Kidney epithelial cell (primary cell): ENCODE measurements at regions not wholly inside any gene's neighbourhood (a gene's known extent, or its start where the extent isn't known, plus 50 kb on each side); places are given as distances from the start of the nearest gene placed in this dataset.

Experiments
- DNase-seq: peaks from one replicate; pipeline ENCODE4 v3.0.0-alpha.2; 2010; ENCODE audit warnings: low read depth
- H3K27me3 ChIP-seq: 2 replicates; pipeline ENCODE4 v1.6.0; 2011; ENCODE audit warnings: low read length; ENCODE audit not compliant: control insufficient read depth, insufficient read depth
- H3K36me3 ChIP-seq: 2 replicates; pipeline ENCODE4 v1.5.1; 2011; ENCODE audit warnings: low read length; ENCODE audit not compliant: control insufficient read depth, insufficient read depth
- H3K4me3 ChIP-seq: 2 replicates; pipeline ENCODE4 v1.5.1; 2011; ENCODE audit warnings: low read depth, mild to moderate bottlenecking, control low read depth, low read length
- CTCF ChIP-seq: IDR thresholded peaks from 2 replicates; pipeline ENCODE4 v1.5.1; 2011; ENCODE audit warnings: mild to moderate bottlenecking, moderate library complexity, low read length, control low read depth, inconsistent platforms; ENCODE audit not compliant: insufficient read depth, poor library complexity, severe bottlenecking

DNA sequence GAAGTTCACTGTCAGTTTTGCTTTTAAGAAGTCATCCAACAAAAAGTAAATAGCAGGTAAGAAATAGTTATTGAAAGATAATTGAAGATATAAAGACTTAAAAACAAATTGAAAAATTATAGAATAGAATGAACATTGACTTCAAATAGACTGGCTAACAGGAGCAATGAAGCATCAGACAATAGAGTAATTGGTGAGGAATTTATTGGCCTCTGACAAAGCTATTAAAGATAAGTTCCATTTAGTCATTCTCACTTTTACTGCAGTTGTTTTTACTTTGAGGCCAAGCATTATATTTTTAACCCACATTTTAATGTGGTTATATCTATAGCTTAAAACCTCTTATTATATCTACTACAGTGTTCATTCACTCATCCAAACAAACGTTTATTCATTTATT lies 228.8 kb upstream of the ADGRL2 start:
- H3K36me3 ChIP-seq, result no peaks in the 10 kb centered on the region
- no peak overlapping the region for H3K4me3 ChIP-seq
- H3K27me3 ChIP-seq, result no peaks in the 10 kb centered on the region
- no peak for DNase-seq
- no peak for TF ChIP-seq CTCF

GRCh38 chr1:81569761-81570160 lies 231.0 kb upstream of the ADGRL2 start:
- Histone ChIP-seq H3K4me3 (no peak overlapping the region), H3K36me3 (no peaks in the 10 kb centered on the region), H3K27me3 (no peaks in the 10 kb centered on the region)
- DNase-seq, result no peak
- TF ChIP-seq CTCF, result no peak

GRCh38 chr1:81563632-81564031 lies 237.1 kb upstream of the ADGRL2 start:
- H3K36me3 ChIP-seq, result no peaks in the 10 kb centered on the region
- TF ChIP-seq CTCF, result no peak
- no peak overlapping the region for H3K4me3 ChIP-seq
- H3K27me3 ChIP-seq, result no peaks in the 10 kb centered on the region
- no peak for DNase-seq

GRCh38 chr1:81562934-81563333 lies 237.8 kb upstream of the ADGRL2 start:
- no peak for DNase-seq
- no peaks in the 10 kb centered on the region for H3K27me3 ChIP-seq
- H3K4me3 ChIP-seq, result no peak overlapping the region
- no peak for TF ChIP-seq CTCF
- no peaks in the 10 kb centered on the region for H3K36me3 ChIP-seq

- no peak for TF ChIP-seq CTCF
Observed at GRCh38 chr1:81560629-81561028, 240.1 kb upstream of the ADGRL2 start.

DNA sequence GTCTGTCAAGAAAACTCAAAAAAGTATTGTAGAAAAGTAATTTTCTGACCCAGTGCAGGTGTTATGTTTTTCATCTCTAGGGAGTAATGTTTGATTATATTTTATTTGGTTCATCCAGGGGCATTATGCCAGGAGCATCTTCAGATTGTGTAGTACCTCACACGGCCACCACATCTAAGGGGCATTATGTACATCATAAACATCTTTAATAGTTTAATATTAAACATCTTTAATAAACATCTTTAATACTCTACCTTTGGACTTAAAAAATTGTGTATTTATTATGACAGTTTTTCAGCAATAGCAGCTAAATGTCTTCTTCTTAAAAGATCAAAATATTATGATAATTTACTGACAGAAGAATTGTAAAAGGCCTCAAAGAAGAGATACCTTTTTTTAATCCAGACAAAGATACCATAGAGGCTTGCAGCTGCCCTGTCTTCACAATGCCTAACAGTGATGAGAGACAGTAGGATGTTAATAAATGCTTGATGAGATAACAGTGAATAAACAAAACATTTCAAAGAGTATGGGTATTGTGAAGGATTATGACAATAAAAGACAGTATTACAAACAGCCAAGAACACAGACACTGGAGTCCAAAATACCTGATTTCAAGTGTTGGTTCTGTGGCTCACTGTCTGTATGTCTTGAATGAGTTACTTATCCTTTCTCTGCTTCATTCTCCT lies 240.9 kb upstream of the ADGRL2 start:
- H3K36me3 ChIP-seq, result no peaks in the 10 kb centered on the region
- no peak for TF ChIP-seq CTCF
- DNase-seq, result no peak
- no peak overlapping the region for H3K4me3 ChIP-seq
- H3K27me3 ChIP-seq, result no peaks in the 10 kb centered on the region

More at GRCh38 chr1:81560629-81561028, 240.1 kb upstream of the ADGRL2 start:
- H3K27me3 ChIP-seq, result no peaks in the 10 kb centered on the region
- no peaks in the 10 kb centered on the region for H3K36me3 ChIP-seq
- DNase-seq, result no peak
- H3K4me3 ChIP-seq, result no peak overlapping the region
